ENCODE measurements at regions not wholly inside any gene's neighbourhood (a gene's known extent, or its start where the extent isn't known, plus 50 kb on each side); places are given as distances from the start of the nearest gene placed in this dataset.
A peak's percentile ranks its signal among the peaks of the same experiment; 100 is the strongest.

DNA sequence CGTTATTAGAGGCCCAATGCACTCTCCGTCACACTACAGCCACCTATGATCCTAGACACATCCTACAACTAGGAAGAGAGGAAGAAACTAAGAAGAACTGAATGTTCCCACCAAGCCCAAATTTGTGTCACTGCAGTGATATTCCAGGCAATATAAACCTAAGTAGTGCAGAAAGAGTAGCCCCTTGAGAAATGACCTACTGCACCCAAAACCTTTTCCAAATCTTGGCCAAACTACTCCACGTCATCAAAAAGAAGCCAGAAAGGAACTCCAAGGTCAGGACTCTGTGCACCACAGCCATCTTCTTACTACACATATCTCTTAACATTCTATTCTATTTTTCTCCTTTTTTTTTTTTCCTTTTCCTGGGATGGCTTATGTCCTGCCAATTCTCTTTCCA, 60.2 kb downstream of the ADAMTS1 start:
- H3K4me1 Mint-ChIP-seq: peaks cover 49% of the 10 kb centered on the region
- H3K4me3 Mint-ChIP-seq: no peak overlapping the region
- TF ChIP-seq, protein P1, sequence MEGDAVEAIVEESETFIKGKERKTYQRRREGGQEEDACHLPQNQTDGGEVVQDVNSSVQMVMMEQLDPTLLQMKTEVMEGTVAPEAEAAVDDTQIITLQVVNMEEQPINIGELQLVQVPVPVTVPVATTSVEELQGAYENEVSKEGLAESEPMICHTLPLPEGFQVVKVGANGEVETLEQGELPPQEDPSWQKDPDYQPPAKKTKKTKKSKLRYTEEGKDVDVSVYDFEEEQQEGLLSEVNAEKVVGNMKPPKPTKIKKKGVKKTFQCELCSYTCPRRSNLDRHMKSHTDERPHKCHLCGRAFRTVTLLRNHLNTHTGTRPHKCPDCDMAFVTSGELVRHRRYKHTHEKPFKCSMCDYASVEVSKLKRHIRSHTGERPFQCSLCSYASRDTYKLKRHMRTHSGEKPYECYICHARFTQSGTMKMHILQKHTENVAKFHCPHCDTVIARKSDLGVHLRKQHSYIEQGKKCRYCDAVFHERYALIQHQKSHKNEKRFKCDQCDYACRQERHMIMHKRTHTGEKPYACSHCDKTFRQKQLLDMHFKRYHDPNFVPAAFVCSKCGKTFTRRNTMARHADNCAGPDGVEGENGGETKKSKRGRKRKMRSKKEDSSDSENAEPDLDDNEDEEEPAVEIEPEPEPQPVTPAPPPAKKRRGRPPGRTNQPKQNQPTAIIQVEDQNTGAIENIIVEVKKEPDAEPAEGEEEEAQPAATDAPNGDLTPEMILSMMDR (IDR thresholded peaks at IDR 0.05; ENCODE audit: unreplicated experiment): no peak
- no peaks in the 10 kb centered on the region for H3K36me3 Mint-ChIP-seq
- H3K9me3 Mint-ChIP-seq: peaks cover 5% of the 10 kb centered on the region
- H3K27ac Mint-ChIP-seq: peak overlapping the region; percentile 55
- no peak for DNase-seq (ENCODE audit: low spot score in 2 of 2, unreplicated experiment in 2 of 2)
- H3K27me3 Mint-ChIP-seq (ENCODE audit: low read depth): no peaks in the 10 kb centered on the region

DNA sequence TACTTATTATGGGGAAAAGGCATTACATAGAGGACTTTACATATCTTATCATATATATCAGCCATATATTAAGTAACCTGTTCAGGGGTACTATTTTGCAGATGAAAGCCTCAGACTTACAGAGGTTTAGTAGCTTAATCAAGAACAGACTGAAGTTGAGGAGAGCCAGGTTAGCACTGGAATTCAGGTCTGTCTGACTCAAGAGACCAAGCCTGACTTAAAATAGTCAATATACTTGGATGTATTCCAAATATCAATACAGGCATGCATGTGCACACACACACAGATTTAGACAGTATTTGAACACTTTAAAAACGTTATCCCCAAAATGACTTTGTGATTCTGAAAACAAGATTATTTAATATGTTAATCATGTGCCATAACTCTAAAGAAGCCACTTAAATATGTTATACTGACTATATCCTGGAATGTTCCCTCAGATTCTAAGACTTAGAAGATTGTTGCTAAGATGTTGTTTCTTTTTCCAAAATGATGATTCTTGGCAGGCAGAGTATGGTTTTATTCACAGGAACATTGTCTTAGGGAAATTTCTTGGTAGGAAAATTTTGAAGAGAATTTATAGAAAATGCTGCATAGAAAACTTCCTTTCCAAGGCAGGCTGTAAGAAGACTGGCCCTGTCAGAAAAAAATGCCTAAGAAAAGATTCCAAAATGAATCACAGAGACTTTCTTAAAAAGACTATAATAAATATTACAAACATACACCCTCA, 61.6 kb downstream of the ADAMTS1 start:
- Mint-ChIP-seq H3K4me3 (no peak overlapping the region), H3K4me1 (peaks cover 35% of the 10 kb centered on the region), H3K27ac (peak overlapping the region; percentile 68), H3K27me3 (ENCODE audit: low read depth) (no peaks in the 10 kb centered on the region), H3K9me3 (peaks cover 5% of the 10 kb centered on the region), H3K36me3 (no peaks in the 10 kb centered on the region)
- no peak for DNase-seq (ENCODE audit: low spot score in 2 of 2, unreplicated experiment in 2 of 2)
- TF ChIP-seq, protein P1 (IDR thresholded peaks at IDR 0.05; ENCODE audit: unreplicated experiment): no peak

DNA sequence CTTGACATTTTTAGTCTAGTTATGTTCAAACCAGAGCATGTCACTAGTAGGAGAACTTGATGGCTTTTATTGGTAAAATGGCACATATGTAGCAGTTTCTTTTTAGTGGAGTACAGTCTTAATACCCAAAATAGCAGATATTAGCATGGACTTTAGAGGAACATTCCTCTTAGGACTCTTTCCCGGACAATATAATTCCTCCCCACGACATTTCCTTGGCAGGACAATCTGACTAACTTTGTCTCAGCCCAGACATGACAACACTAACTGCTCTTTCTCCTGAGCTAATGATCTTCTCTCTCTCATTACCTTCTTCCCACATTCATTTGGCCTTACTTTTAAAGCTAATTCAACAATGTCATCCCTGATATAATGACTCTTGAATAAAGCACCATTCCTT, 62.5 kb downstream of the ADAMTS1 start:
- Mint-ChIP-seq H3K36me3 (no peaks in the 10 kb centered on the region), H3K27ac (peak overlapping the region; percentile 72), H3K4me3 (no peak overlapping the region), H3K4me1 (peaks cover 29% of the 10 kb centered on the region), H3K9me3 (peaks cover 5% of the 10 kb centered on the region), H3K27me3 (ENCODE audit: low read depth) (no peaks in the 10 kb centered on the region)
- TF ChIP-seq, protein P1 (IDR thresholded peaks at IDR 0.05; ENCODE audit: unreplicated experiment): no peak
- no peak for DNase-seq (ENCODE audit: low spot score in 2 of 2, unreplicated experiment in 2 of 2)

DNA sequence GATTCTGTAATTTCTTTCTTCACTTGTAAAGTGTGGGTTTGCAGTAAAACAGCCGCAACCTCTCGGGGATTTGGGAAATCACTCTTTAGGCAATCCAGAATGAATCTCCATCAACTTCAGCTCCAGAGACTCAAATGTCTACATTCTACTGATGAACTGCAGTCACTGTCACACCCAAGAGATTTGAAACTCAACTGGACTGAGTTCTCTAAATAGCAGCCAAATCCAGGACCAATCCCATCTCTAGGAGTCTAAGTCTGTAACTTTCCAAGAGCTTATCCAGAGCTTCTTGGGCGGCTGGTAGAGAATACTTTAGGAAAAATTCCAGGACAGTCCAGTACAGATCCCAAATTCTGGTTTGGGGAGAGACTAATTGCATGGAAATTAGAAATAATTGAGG, 62.9 kb downstream of the ADAMTS1 start:
- Mint-ChIP-seq H3K9me3 (peaks cover 5% of the 10 kb centered on the region), H3K27me3 (ENCODE audit: low read depth) (no peaks in the 10 kb centered on the region), H3K27ac (peak overlapping the region; percentile 72), H3K4me3 (no peak overlapping the region), H3K4me1 (peaks cover 28% of the 10 kb centered on the region), H3K36me3 (no peaks in the 10 kb centered on the region)
- TF ChIP-seq, protein P1 (IDR thresholded peaks at IDR 0.05; ENCODE audit: unreplicated experiment): no peak
- no peak for DNase-seq (ENCODE audit: low spot score in 2 of 2, unreplicated experiment in 2 of 2)

DNA sequence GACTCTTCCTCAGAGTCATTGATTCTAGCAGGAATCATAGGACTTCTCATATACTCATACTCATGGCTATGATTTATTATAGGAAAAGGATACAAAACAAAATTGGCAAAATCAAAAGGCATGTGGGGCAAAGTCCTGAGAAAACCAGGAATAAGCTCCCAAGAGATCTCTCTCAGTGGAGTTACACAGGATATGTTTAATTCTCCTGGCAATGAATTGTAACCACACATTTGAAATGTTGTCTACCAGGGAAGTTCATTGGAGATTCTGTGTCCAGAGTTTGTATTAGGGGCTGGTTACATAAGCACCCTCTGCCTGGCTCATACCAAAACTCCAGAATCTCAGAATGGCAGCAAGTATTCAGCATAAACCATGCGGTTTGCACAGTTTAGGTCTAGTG, 63.9 kb downstream of the ADAMTS1 start:
- TF ChIP-seq, protein P1 (IDR thresholded peaks at IDR 0.05; ENCODE audit: unreplicated experiment): no peak
- Mint-ChIP-seq H3K9me3 (peaks cover 5% of the 10 kb centered on the region), H3K27ac (no peak overlapping the region), H3K27me3 (ENCODE audit: low read depth) (no peaks in the 10 kb centered on the region), H3K36me3 (no peaks in the 10 kb centered on the region), H3K4me1 (peaks cover 28% of the 10 kb centered on the region), H3K4me3 (no peak overlapping the region)
- no peak for DNase-seq (ENCODE audit: low spot score in 2 of 2, unreplicated experiment in 2 of 2)

Measured in mesothelial cell of epicardium (in vitro differentiated cells).